GM12865 (cell line): ENCODE measurements at regions not wholly inside any gene's neighbourhood (a gene's known extent, or its start where the extent isn't known, plus 50 kb on each side); places are given as distances from the start of the nearest gene placed in this dataset.
"Not testable (repeated sequence)": the region's sequence is repeated elsewhere in the genome, so short reads cannot be mapped to it uniquely, and the experiment has no call there.

Experiments used
- DNase-seq: peaks from one replicate; pipeline ENCODE4 v3.0.0; 2010; ENCODE audit warnings: low read depth
- H3K4me3 ChIP-seq: 2 replicates; pipeline ENCODE4 v1.5.1; 2011; ENCODE audit warnings: mild to moderate bottlenecking, low read depth, low read length, control low read depth
- TF ChIP-seq, protein P1 (sequence below): IDR thresholded peaks from 2 replicates; pipeline ENCODE4 v1.5.1; 2011; ENCODE audit warnings: low read length, control low read depth, low read depth, inconsistent platforms; ENCODE audit not compliant: insufficient read depth; ENCODE audit errors: missing control alignments

DNA sequence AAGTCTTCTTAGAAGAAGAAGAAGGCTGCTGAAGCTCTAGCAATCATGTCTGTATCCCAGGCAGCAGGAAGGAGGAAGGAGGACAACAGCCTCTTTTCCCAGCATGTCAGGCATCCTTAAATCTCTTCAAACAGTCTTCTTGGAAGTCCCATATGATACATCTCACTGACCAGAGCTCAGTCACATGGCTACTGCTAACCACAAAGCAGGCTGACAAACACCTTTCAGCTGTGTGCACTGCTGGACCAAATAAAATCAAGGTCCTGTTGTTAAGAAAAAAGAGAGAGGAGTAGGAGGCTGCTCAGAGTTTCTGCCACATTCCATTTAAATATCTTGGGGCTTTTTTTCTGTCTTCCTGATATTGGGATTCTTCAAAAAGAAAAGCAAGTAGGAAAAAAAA is 203.4 kb upstream of the PELI2 start:
- TF ChIP-seq, protein P1, sequence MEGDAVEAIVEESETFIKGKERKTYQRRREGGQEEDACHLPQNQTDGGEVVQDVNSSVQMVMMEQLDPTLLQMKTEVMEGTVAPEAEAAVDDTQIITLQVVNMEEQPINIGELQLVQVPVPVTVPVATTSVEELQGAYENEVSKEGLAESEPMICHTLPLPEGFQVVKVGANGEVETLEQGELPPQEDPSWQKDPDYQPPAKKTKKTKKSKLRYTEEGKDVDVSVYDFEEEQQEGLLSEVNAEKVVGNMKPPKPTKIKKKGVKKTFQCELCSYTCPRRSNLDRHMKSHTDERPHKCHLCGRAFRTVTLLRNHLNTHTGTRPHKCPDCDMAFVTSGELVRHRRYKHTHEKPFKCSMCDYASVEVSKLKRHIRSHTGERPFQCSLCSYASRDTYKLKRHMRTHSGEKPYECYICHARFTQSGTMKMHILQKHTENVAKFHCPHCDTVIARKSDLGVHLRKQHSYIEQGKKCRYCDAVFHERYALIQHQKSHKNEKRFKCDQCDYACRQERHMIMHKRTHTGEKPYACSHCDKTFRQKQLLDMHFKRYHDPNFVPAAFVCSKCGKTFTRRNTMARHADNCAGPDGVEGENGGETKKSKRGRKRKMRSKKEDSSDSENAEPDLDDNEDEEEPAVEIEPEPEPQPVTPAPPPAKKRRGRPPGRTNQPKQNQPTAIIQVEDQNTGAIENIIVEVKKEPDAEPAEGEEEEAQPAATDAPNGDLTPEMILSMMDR, result no peak
- no peak for DNase-seq
- no peak overlapping the region for H3K4me3 ChIP-seq

DNA sequence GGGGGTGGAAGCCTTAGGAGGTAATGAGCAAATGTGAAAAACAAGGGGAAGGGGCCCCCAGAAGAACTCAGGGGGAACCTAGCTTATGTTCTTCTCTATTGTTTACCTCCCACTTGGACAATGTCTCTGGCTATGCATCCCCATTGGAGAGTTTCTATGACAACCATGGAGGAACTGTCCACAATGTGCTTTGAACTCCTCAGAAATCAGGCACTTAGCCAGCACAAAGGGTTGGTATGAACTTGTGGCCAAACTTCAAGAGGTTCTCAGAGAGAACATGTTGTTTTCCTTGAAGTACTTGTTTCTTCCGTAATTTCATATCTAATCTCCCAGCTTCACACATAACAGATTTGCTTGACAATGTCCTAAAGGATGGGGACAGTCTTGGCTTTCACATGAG is 202.8 kb upstream of the PELI2 start:
- TF ChIP-seq, protein P1, result no peak
- H3K4me3 ChIP-seq, result no peak overlapping the region
- DNase-seq, result no peak

DNA sequence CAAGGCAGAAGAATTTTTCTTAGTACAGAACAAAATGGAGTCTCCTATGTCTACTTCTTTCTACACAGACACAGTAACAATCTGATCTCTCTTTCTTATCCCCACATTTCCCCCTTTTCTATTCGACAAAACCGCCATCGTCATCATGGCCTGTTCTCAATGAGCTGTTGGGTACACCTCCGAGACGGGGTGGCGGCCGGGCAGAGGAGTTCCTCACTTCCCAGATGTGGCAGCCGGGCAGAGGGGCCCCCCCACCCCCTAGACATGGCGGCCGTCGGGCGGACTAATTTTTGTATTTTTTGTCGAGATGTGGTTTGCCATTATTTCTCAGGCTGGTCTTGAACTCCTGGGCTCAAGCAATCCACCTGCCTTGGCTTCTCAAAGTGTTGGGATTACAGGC is 198.4 kb upstream of the PELI2 start:
- DNase-seq, H3K4me3 ChIP-seq: not testable (repeated sequence)

DNA sequence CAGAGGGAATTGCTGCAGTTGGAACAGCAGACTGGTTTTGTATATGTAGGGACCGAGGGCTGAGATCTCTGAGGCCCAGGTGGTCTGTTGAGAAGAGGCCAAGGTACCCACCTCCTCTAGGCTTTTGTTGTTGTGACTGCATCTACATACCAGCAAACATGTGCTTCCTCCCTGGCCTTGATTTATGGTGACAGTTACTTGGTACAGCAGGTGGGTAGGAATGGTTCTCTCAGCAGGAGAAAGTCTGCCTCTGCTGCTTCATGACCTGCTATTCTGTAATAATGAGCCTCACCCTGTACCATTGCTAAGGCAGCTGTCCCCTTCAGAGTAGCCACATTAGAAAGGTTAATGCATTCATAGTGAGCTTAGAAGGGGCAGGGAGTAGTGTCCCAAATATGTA is 196.7 kb upstream of the PELI2 start:
- no peak overlapping the region for H3K4me3 ChIP-seq
- DNase-seq, result no peak
- TF ChIP-seq, protein P1, result no peak

GRCh38 chr14:55926007-55926406 is 192.2 kb upstream of the PELI2 start:
- no peak for DNase-seq
- H3K4me3 ChIP-seq, result no peak overlapping the region
- TF ChIP-seq, protein P1, result no peak

- no peak overlapping the region for H3K4me3 ChIP-seq
- TF ChIP-seq, protein P1, result no peak
- DNase-seq, result no peak
These were observed 191.2 kb upstream of the PELI2 start for GRCh38 chr14:55927028-55927427.

DNA sequence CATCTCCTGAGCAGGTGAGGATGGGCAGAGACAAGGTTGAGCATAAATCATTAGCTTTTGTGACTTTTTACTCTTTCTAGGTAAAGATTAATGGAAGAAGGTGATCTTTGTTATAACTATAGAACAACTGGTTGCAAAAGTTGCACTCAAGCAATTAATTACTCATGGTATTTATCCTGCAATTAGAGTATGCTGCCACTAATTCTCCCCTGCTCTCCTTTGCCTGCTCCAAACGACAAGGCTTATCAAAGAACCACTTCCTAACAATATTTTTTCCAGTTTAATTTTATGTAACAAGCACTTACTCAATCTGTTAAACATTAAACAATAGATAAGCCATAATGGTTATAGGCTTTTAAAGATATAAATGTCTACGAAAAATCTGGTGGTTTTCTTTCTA is 189.9 kb upstream of the PELI2 start:
- no peak overlapping the region for H3K4me3 ChIP-seq
- DNase-seq, result no peak
- TF ChIP-seq, protein P1, result no peak
